Fibroblast of lung (primary cell): ENCODE measurements at regions not wholly inside any gene's neighbourhood (a gene's known extent, or its start where the extent isn't known, plus 50 kb on each side); places are given as distances from the start of the nearest gene placed in this dataset.

Experiments
- DNase-seq, 2 donors: peaks; one replicate each; pipeline versions ENCODE4 v3.0.0 to v3.0.0-alpha.2; 2010; ENCODE audit warnings: low read depth in 2 of 2
- H2AFZ ChIP-seq: 2 replicates; pipeline ENCODE4 v1.5.1; 2012; ENCODE audit warnings: low read length, control low read depth, inconsistent platforms
- H3K27ac ChIP-seq: 2 replicates; pipeline ENCODE4 v1.5.1; 2011; ENCODE audit warnings: low read length, control low read depth; ENCODE audit not compliant: insufficient read depth
- H3K27me3 ChIP-seq: 2 replicates; pipeline ENCODE4 v1.5.1; 2011; ENCODE audit warnings: mild to moderate bottlenecking, low read length; ENCODE audit not compliant: control insufficient read depth, insufficient read depth
- H3K36me3 ChIP-seq: 2 replicates; pipeline ENCODE4 v1.5.1; 2011; ENCODE audit warnings: low read length; ENCODE audit not compliant: control insufficient read depth, insufficient read depth
- H3K4me1 ChIP-seq: 2 replicates; pipeline ENCODE4 v1.5.1; 2011; ENCODE audit warnings: low read length; ENCODE audit not compliant: control insufficient read depth, insufficient read depth; ENCODE audit errors: extremely low read depth
- H3K4me2 ChIP-seq: 2 replicates; pipeline ENCODE4 v1.5.1; 2011; ENCODE audit warnings: low read length, control low read depth; ENCODE audit not compliant: insufficient read depth; ENCODE audit errors: extremely low read depth
- H3K4me3 ChIP-seq, 4 experiments: fragments of 200-600 bp in 1 of 4; sonication (generic) in 1 of 4; replicated peaks in 1 of 4; 2 replicates each; pipeline ENCODE4 v1.5.1; 2011 to 2016; ENCODE audit warnings: low read length in 4 of 4, low read depth in 3 of 4, mild to moderate bottlenecking in 3 of 4, control low read depth in 2 of 4, inconsistent platforms in 1 of 4, mixed read lengths in 1 of 4; ENCODE audit not compliant: insufficient read depth in 1 of 4; ENCODE audit errors: control extremely low read depth in 1 of 4
- H3K79me2 ChIP-seq: 2 replicates; pipeline ENCODE4 v1.5.1; 2012; ENCODE audit warnings: mild to moderate bottlenecking, low read length, inconsistent platforms; ENCODE audit not compliant: control insufficient read depth, insufficient read depth
- H3K9ac ChIP-seq: 2 replicates; pipeline ENCODE4 v1.5.1; 2011; ENCODE audit warnings: mild to moderate bottlenecking, low read length, control low read depth; ENCODE audit not compliant: insufficient read depth
- H3K9me3 ChIP-seq: 2 replicates; pipeline ENCODE4 v1.5.1; 2012; ENCODE audit warnings: low read depth, low read length; ENCODE audit not compliant: control insufficient read depth, insufficient read depth
- H4K20me1 ChIP-seq: 2 replicates; pipeline ENCODE4 v1.5.1; 2011; ENCODE audit warnings: low read length; ENCODE audit not compliant: control insufficient read depth, insufficient read depth; ENCODE audit errors: extremely low read depth
- CTCF ChIP-seq, 2 donors: IDR thresholded peaks in 1 of 2; conservative IDR thresholded peaks in 1 of 2; 1 replicate in 1 of 2; 2 replicates in 1 of 2; pipeline ENCODE4 v1.5.1; 2011 to 2012; ENCODE audit warnings: low read length in 2 of 2, control low read depth in 1 of 2, inconsistent platforms in 1 of 2, low read depth in 1 of 2, mild to moderate bottlenecking in 1 of 2
- EZH2 ChIP-seq: IDR thresholded peaks from 2 replicates; pipeline ENCODE4 v1.5.1; 2012; ENCODE audit warnings: low read length, control low read depth, mild to moderate bottlenecking; ENCODE audit errors: missing control alignments

GRCh38 chr11:14578541-14578956 lies 58.4 kb upstream of the PSMA1 start:
- no peaks in the 10 kb centered on the region for H3K27me3 ChIP-seq
- DNase-seq, result peak; percentile 21 to 64
- H4K20me1 ChIP-seq, result no peaks in the 10 kb centered on the region
- no peaks in the 10 kb centered on the region for H3K4me1 ChIP-seq
- H3K4me3 ChIP-seq, result no peak overlapping the region
- H2AFZ ChIP-seq, result no peak overlapping the region
- TF ChIP-seq CTCF (conservative IDR thresholded peaks at IDR 0.05 in 1 of 2, IDR thresholded peaks at IDR 0.05 in 1 of 2; ENCODE audit: low read depth in 1 of 2, low read length in 2 of 2) (no peak), EZH2 (no peak)
- no peaks in the 10 kb centered on the region for H3K9me3 ChIP-seq
- H3K79me2 ChIP-seq, result no peaks in the 10 kb centered on the region
- H3K9ac ChIP-seq, result no peak overlapping the region
- H3K36me3 ChIP-seq, result no peaks in the 10 kb centered on the region
- no peak overlapping the region for H3K4me2 ChIP-seq
- no peak overlapping the region for H3K27ac ChIP-seq

- TF ChIP-seq EZH2, result no peak
- no peak for TF ChIP-seq CTCF (conservative IDR thresholded peaks at IDR 0.05 in 1 of 2, IDR thresholded peaks at IDR 0.05 in 1 of 2; ENCODE audit: low read depth in 1 of 2, low read length in 2 of 2)
- H3K27me3 ChIP-seq, result no peaks in the 10 kb centered on the region
- no peaks in the 10 kb centered on the region for H4K20me1 ChIP-seq
- no peak overlapping the region for H3K4me2 ChIP-seq
- H3K36me3 ChIP-seq, result no peaks in the 10 kb centered on the region
- no peak overlapping the region for H3K27ac ChIP-seq
- H3K9ac ChIP-seq, result no peak overlapping the region
- H3K79me2 ChIP-seq, result no peaks in the 10 kb centered on the region
- no peak for DNase-seq
- H3K4me3 ChIP-seq, result no peak overlapping the region
- no peaks in the 10 kb centered on the region for H3K4me1 ChIP-seq
- H2AFZ ChIP-seq, result no peak overlapping the region
- no peaks in the 10 kb centered on the region for H3K9me3 ChIP-seq
These were observed 59.5 kb upstream of the PSMA1 start for GRCh38 chr11:14579646-14580045.

- H2AFZ ChIP-seq, result no peak overlapping the region
- no peak overlapping the region for H3K9ac ChIP-seq
- TF ChIP-seq CTCF (conservative IDR thresholded peaks at IDR 0.05 in 1 of 2, IDR thresholded peaks at IDR 0.05 in 1 of 2; ENCODE audit: low read depth in 1 of 2, low read length in 2 of 2) (no peak), EZH2 (no peak)
- no peak overlapping the region for H3K4me3 ChIP-seq
- no peaks in the 10 kb centered on the region for H3K36me3 ChIP-seq
- no peaks in the 10 kb centered on the region for H3K9me3 ChIP-seq
- no peaks in the 10 kb centered on the region for H3K79me2 ChIP-seq
- peak in 1 of 2 donors; percentile 8 for DNase-seq
- H3K4me2 ChIP-seq, result no peak overlapping the region
- no peak overlapping the region for H3K27ac ChIP-seq
- H4K20me1 ChIP-seq, result no peaks in the 10 kb centered on the region
- no peaks in the 10 kb centered on the region for H3K27me3 ChIP-seq
- no peaks in the 10 kb centered on the region for H3K4me1 ChIP-seq
These were observed 60.8 kb upstream of the PDE3B start for GRCh38 chr11:14582793-14583192.
